GM23338 (cell line): ENCODE measurements at regions not wholly inside any gene's neighbourhood (a gene's known extent, or its start where the extent isn't known, plus 50 kb on each side); places are given as distances from the start of the nearest gene placed in this dataset.
A peak's percentile ranks its signal among the peaks of the same experiment; 100 is the strongest.

Experiments used
- ATAC-seq: fragments of 200-7000 bp; cut with Tn5 transposase; 3 replicates; pipeline ENCODE4 v1.9.1; 2020
- DNase-seq: peaks from one replicate; pipeline ENCODE4 v3.0.0-alpha.2; 2015; ENCODE audit warnings: low spot score
- H2AFZ ChIP-seq: fragments of 200-600 bp; sonication (generic); 2 replicates; pipeline ENCODE4 v1.8.0; 2016; ENCODE audit warnings: antibody characterized with exemption, mild to moderate bottlenecking, moderate library complexity
- H3F3A ChIP-seq: fragments of 200-600 bp; sonication (generic); replicated peaks from 2 replicates; pipeline ENCODE4 v1.8.0; 2017; ENCODE audit warnings: antibody characterized with exemption, mixed run types, low read depth
- H3K27ac ChIP-seq: fragments of 200-600 bp; sonication (generic); 2 replicates; pipeline ENCODE4 v1.6.1; 2016; ENCODE audit warnings: low read depth
- H3K27me3 ChIP-seq: fragments of 200-600 bp; sonication (generic); 2 replicates; pipeline ENCODE4 v1.8.0; 2016; ENCODE audit warnings: mild to moderate bottlenecking, mixed run types, moderate library complexity; ENCODE audit not compliant: insufficient read depth
- H3K36me3 ChIP-seq: fragments of 200-600 bp; sonication (generic); 2 replicates; pipeline ENCODE4 v1.8.0; 2016; ENCODE audit warnings: mild to moderate bottlenecking; ENCODE audit not compliant: insufficient read depth
- H3K4me1 ChIP-seq: fragments of 200-600 bp; sonication (generic); 2 replicates; pipeline ENCODE4 v1.8.0; 2016; ENCODE audit warnings: mild to moderate bottlenecking, moderate library complexity; ENCODE audit not compliant: insufficient read depth
- H3K4me2 ChIP-seq: fragments of 200-600 bp; sonication (generic); 2 replicates; pipeline ENCODE4 v1.7.1; 2017; ENCODE audit warnings: mixed run types
- H3K4me3 ChIP-seq: fragments of 200-600 bp; sonication (generic); 2 replicates; pipeline ENCODE4 v1.6.1; 2016; ENCODE audit warnings: mixed run types
- H3K79me2 ChIP-seq: fragments of 200-600 bp; sonication (generic); replicated peaks from 2 replicates; pipeline ENCODE4 v1.8.0; 2017; ENCODE audit warnings: mild to moderate bottlenecking; ENCODE audit not compliant: insufficient read depth
- H3K9me2 ChIP-seq: fragments of 200-600 bp; sonication (generic); 2 replicates; pipeline ENCODE4 v1.8.0; 2017; ENCODE audit not compliant: insufficient read depth
- H4K20me1 ChIP-seq: fragments of 200-600 bp; sonication (generic); replicated peaks from 2 replicates; pipeline ENCODE4 v1.8.0; 2017; ENCODE audit warnings: mild to moderate bottlenecking; ENCODE audit not compliant: insufficient read depth
- H3K27ac Mint-ChIP-seq: 2 replicates; pipeline ENCODE4 v1.8.0; 2020; ENCODE audit warnings: inconsistent platforms, mild to moderate bottlenecking, moderate library complexity, mixed read lengths
- H3K27me3 Mint-ChIP-seq: 3 replicates; pipeline ENCODE4 v1.8.0; 2022; ENCODE audit warnings: low read depth, mild to moderate bottlenecking, moderate library complexity, mixed read lengths, inconsistent platforms; ENCODE audit not compliant: insufficient read depth, poor library complexity
- H3K36me3 Mint-ChIP-seq: 3 replicates; pipeline ENCODE4 v1.8.0; 2021; ENCODE audit warnings: low read depth, mild to moderate bottlenecking, inconsistent platforms, moderate library complexity, mixed read lengths
- H3K4me1 Mint-ChIP-seq: 3 replicates; pipeline ENCODE4 v1.8.0; 2020; ENCODE audit warnings: mild to moderate bottlenecking, inconsistent platforms, mixed read lengths
- H3K4me3 Mint-ChIP-seq: 3 replicates; pipeline ENCODE4 v1.8.0; 2021; ENCODE audit warnings: moderate library complexity, mild to moderate bottlenecking, inconsistent platforms, mixed read lengths
- H3K9me3 Mint-ChIP-seq: 3 replicates; pipeline ENCODE4 v1.8.0; 2020; ENCODE audit warnings: moderate library complexity, mild to moderate bottlenecking, inconsistent platforms, mixed read lengths
- CREB1 ChIP-seq: fragments of 250-450 bp; sonication (Bioruptor Pico); IDR thresholded peaks from 2 replicates; pipeline ENCODE4 v1.5.0; 2020; ENCODE audit warnings: low read depth, mild to moderate bottlenecking, moderate library complexity
- EZH2 ChIP-seq: fragments of 200-600 bp; sonication (generic); IDR thresholded peaks from one replicate; pipeline ENCODE4 v1.8.0; 2017; ENCODE audit warnings: antibody characterized with exemption, mild to moderate bottlenecking, low read depth; ENCODE audit not compliant: unreplicated experiment
- EZH2phosphoT487 ChIP-seq: fragments of 200-600 bp; sonication (generic); IDR thresholded peaks from one replicate; pipeline ENCODE4 v1.8.1; 2018; ENCODE audit warnings: antibody characterized with exemption; ENCODE audit not compliant: unreplicated experiment
- JUNB ChIP-seq: IDR thresholded peaks from one replicate; pipeline ENCODE4 v1.6.1; 2016; ENCODE audit warnings: antibody characterized with exemption; ENCODE audit not compliant: unreplicated experiment
- NANOG ChIP-seq: IDR thresholded peaks from 2 replicates; pipeline ENCODE4 v1.6.1; 2016; ENCODE audit warnings: antibody characterized with exemption, borderline replicate concordance
- POLR2AphosphoS5 ChIP-seq: IDR thresholded peaks from 2 replicates; pipeline ENCODE4 v1.6.1; 2016; ENCODE audit warnings: antibody characterized with exemption, low read depth
- ZNF331 ChIP-seq: fragments of 250-450 bp; sonication (Bioruptor Pico); IDR thresholded peaks from 2 replicates; pipeline ENCODE4 v1.5.0; 2020; ENCODE audit warnings: low read depth, mild to moderate bottlenecking, moderate library complexity
- TF ChIP-seq, protein P1 (sequence below): fragments of 250-450 bp; sonication (Bioruptor Pico); IDR thresholded peaks from 2 replicates; pipeline ENCODE4 v1.5.0; 2020; ENCODE audit warnings: mild to moderate bottlenecking, moderate library complexity
- TF ChIP-seq, protein P2 (sequence below), 2 experiments: fragments of 200-600 bp in 1 of 2; sonication (generic) in 1 of 2; conservative IDR thresholded peaks; 2 replicates each; pipeline versions ENCODE4 v1.5.1 to v1.6.1; 2016 to 2017; ENCODE audit warnings: antibody characterized with exemption in 2 of 2, low read depth in 2 of 2, mild to moderate bottlenecking in 2 of 2, moderate library complexity in 1 of 2
- TF ChIP-seq, protein P3 (sequence below): IDR thresholded peaks from one replicate; pipeline ENCODE4 v1.6.1; 2018; ENCODE audit warnings: antibody characterized with exemption; ENCODE audit not compliant: unreplicated experiment
- TF ChIP-seq, protein P4 (sequence below): IDR thresholded peaks from 2 replicates; pipeline ENCODE4 v1.6.1; 2016; ENCODE audit warnings: antibody characterized with exemption

DNA sequence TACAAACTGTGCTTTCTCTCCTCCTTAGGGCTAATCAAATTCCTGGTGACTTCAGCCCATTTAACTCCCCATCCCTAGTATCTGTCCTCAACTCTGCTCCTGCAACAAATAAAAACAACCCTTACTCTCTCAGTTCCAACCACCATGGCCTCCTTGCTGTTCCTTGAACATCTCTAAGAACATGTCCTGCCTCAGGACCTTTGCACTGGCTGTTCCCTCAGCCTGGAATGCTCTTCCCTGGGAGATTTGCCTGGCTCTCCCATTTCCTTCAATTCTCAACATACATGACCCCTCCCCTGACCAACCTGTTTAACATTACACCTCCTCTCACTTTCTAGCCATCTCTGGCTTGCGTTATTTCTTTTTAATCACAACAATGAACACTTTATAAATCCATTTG is 170.5 kb downstream of the PTPN11 start (continued):
- TF ChIP-seq, protein P1, sequence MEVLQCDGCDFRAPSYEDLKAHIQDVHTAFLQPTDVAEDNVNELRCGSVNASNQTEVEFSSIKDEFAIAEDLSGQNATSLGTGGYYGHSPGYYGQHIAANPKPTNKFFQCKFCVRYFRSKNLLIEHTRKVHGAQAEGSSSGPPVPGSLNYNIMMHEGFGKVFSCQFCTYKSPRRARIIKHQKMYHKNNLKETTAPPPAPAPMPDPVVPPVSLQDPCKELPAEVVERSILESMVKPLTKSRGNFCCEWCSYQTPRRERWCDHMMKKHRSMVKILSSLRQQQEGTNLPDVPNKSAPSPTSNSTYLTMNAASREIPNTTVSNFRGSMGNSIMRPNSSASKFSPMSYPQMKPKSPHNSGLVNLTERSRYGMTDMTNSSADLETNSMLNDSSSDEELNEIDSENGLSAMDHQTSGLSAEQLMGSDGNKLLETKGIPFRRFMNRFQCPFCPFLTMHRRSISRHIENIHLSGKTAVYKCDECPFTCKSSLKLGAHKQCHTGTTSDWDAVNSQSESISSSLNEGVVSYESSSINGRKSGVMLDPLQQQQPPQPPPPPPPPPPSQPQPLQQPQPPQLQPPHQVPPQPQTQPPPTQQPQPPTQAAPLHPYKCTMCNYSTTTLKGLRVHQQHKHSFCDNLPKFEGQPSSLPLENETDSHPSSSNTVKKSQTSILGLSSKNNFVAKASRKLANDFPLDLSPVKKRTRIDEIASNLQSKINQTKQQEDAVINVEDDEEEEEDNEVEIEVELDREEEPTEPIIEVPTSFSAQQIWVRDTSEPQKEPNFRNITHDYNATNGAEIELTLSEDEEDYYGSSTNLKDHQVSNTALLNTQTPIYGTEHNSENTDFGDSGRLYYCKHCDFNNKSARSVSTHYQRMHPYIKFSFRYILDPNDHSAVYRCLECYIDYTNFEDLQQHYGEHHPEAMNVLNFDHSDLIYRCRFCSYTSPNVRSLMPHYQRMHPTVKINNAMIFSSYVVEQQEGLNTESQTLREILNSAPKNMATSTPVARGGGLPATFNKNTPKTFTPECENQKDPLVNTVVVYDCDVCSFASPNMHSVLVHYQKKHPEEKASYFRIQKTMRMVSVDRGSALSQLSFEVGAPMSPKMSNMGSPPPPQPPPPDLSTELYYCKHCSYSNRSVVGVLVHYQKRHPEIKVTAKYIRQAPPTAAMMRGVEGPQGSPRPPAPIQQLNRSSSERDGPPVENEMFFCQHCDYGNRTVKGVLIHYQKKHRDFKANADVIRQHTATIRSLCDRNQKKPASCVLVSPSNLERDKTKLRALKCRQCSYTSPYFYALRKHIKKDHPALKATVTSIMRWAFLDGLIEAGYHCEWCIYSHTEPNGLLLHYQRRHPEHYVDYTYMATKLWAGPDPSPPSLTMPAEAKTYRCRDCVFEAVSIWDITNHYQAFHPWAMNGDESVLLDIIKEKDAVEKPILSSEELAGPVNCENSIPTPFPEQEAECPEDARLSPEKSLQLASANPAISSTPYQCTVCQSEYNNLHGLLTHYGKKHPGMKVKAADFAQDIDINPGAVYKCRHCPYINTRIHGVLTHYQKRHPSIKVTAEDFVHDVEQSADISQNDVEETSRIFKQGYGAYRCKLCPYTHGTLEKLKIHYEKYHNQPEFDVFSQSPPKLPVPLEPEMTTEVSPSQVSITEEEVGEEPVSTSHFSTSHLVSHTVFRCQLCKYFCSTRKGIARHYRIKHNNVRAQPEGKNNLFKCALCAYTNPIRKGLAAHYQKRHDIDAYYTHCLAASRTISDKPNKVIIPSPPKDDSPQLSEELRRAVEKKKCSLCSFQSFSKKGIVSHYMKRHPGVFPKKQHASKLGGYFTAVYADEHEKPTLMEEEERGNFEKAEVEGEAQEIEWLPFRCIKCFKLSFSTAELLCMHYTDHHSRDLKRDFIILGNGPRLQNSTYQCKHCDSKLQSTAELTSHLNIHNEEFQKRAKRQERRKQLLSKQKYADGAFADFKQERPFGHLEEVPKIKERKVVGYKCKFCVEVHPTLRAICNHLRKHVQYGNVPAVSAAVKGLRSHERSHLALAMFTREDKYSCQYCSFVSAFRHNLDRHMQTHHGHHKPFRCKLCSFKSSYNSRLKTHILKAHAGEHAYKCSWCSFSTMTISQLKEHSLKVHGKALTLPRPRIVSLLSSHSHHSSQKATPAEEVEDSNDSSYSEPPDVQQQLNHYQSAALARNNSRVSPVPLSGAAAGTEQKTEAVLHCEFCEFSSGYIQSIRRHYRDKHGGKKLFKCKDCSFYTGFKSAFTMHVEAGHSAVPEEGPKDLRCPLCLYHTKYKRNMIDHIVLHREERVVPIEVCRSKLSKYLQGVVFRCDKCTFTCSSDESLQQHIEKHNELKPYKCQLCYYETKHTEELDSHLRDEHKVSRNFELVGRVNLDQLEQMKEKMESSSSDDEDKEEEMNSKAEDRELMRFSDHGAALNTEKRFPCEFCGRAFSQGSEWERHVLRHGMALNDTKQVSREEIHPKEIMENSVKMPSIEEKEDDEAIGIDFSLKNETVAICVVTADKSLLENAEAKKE (CRISPR knock-in tag) = no peak
- TF ChIP-seq ZNF331 (CRISPR knock-in tag) = no peak
- TF ChIP-seq, protein P2, sequence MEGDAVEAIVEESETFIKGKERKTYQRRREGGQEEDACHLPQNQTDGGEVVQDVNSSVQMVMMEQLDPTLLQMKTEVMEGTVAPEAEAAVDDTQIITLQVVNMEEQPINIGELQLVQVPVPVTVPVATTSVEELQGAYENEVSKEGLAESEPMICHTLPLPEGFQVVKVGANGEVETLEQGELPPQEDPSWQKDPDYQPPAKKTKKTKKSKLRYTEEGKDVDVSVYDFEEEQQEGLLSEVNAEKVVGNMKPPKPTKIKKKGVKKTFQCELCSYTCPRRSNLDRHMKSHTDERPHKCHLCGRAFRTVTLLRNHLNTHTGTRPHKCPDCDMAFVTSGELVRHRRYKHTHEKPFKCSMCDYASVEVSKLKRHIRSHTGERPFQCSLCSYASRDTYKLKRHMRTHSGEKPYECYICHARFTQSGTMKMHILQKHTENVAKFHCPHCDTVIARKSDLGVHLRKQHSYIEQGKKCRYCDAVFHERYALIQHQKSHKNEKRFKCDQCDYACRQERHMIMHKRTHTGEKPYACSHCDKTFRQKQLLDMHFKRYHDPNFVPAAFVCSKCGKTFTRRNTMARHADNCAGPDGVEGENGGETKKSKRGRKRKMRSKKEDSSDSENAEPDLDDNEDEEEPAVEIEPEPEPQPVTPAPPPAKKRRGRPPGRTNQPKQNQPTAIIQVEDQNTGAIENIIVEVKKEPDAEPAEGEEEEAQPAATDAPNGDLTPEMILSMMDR (conservative IDR thresholded peaks at IDR 0.05; ENCODE audit: low read depth in 2 of 2) = no peak
- TF ChIP-seq EZH2 = no peak
- TF ChIP-seq CREB1 (CRISPR knock-in tag) = no peak
- no peak for TF ChIP-seq EZH2phosphoT487
- TF ChIP-seq JUNB = no peak

DNA sequence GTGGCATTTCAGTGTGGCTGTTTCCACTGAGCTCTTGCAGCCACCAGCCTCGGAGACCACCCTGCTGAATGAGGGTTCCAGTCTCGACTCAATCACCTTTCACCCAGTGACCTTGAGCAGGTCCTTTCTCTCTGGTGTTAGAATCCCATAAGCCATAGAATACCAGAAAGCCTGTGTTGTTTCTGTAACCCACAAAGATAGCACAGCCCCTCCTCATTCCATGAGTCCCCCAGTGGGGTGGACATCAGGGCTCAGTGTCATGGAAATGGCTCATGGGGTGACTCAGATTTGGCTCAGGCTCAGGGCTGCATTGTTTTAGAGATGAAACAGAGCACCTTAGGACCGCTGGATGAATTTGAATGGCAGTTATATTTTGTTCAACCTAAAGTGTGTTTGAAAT is 171.5 kb downstream of the PTPN11 start:
- Mint-ChIP-seq H3K27me3 (peaks cover 86% of the 10 kb centered on the region), H3K27ac (no peak overlapping the region), H3K4me1 (peaks cover 5% of the 10 kb centered on the region; the same call in 2 of the 3 replicates), H3K4me3 (no peak overlapping the region), H3K36me3 (no peaks in the 10 kb centered on the region), H3K9me3 (peaks cover 7% of the 10 kb centered on the region; the same call in 2 of the 3 replicates)
- Histone ChIP-seq H3K9me2 (no peaks in the 10 kb centered on the region), H3K36me3 (no peaks in the 10 kb centered on the region), H3K4me3 (no peak overlapping the region), H2AFZ (no peak overlapping the region), H3K79me2 (no peaks in the 10 kb centered on the region), H3K4me1 (peaks cover 7% of the 10 kb centered on the region), H3K27me3 (peaks cover 92% of the 10 kb centered on the region), H3K4me2 (no peak overlapping the region), H3K27ac (no peak overlapping the region), H4K20me1 (no peaks in the 10 kb centered on the region; the same call in 1 of the 2 replicates), H3F3A (no peaks in the 10 kb centered on the region; the same call in 1 of the 2 replicates)
- TF ChIP-seq POLR2AphosphoS5 = peak; percentile 61
- TF ChIP-seq, protein P3, sequence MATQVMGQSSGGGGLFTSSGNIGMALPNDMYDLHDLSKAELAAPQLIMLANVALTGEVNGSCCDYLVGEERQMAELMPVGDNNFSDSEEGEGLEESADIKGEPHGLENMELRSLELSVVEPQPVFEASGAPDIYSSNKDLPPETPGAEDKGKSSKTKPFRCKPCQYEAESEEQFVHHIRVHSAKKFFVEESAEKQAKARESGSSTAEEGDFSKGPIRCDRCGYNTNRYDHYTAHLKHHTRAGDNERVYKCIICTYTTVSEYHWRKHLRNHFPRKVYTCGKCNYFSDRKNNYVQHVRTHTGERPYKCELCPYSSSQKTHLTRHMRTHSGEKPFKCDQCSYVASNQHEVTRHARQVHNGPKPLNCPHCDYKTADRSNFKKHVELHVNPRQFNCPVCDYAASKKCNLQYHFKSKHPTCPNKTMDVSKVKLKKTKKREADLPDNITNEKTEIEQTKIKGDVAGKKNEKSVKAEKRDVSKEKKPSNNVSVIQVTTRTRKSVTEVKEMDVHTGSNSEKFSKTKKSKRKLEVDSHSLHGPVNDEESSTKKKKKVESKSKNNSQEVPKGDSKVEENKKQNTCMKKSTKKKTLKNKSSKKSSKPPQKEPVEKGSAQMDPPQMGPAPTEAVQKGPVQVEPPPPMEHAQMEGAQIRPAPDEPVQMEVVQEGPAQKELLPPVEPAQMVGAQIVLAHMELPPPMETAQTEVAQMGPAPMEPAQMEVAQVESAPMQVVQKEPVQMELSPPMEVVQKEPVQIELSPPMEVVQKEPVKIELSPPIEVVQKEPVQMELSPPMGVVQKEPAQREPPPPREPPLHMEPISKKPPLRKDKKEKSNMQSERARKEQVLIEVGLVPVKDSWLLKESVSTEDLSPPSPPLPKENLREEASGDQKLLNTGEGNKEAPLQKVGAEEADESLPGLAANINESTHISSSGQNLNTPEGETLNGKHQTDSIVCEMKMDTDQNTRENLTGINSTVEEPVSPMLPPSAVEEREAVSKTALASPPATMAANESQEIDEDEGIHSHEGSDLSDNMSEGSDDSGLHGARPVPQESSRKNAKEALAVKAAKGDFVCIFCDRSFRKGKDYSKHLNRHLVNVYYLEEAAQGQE = no peak
- peak; percentile 43; the same call in 1 of the 2 replicates for TF ChIP-seq CREB1 (CRISPR knock-in tag)
- TF ChIP-seq JUNB = no peak
- TF ChIP-seq NANOG = peak; percentile 82; the same call in 1 of the 2 replicates
- TF ChIP-seq, protein P4, sequence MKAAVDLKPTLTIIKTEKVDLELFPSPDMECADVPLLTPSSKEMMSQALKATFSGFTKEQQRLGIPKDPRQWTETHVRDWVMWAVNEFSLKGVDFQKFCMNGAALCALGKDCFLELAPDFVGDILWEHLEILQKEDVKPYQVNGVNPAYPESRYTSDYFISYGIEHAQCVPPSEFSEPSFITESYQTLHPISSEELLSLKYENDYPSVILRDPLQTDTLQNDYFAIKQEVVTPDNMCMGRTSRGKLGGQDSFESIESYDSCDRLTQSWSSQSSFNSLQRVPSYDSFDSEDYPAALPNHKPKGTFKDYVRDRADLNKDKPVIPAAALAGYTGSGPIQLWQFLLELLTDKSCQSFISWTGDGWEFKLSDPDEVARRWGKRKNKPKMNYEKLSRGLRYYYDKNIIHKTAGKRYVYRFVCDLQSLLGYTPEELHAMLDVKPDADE = no peak
- peak; percentile 99 for ATAC-seq
- peak; percentile 87 for DNase-seq
